GM18873 (cell line): ENCODE measurements at regions not wholly inside any gene's neighbourhood (a gene's known extent, or its start where the extent isn't known, plus 50 kb on each side); places are given as distances from the start of the nearest gene placed in this dataset.
A peak's percentile ranks its signal among the peaks of the same experiment; 100 is the strongest.

Experiments used
- ATAC-seq: cut with Tn5 transposase; IDR thresholded peaks from one replicate; pipeline ENCODE4 v1.9.1; 2021; ENCODE audit warnings: mild to moderate bottlenecking, moderate library complexity, moderate number of reproducible peaks; ENCODE audit not compliant: unreplicated experiment, low FRiP score

DNA sequence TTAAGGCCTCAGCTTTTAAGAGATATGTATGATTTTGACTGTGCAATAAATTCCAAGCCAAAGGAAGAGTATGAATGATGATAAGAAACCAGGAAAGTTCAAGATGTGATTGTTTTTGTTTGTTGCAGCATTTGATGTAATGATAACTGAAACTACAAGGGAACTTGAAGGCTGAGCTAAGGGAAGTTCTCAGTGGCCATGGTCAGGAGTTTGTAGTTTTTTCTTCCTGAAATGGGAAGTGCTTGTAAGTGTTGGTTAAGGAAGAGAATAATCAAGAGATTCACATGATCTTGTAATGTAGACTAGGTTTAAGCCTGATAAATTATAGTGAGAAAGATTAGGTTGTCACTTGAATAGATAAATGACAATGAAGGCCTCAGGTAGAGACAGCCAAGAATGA lies 53.4 kb downstream of the PTCHD4 start:
- no peak for ATAC-seq

DNA sequence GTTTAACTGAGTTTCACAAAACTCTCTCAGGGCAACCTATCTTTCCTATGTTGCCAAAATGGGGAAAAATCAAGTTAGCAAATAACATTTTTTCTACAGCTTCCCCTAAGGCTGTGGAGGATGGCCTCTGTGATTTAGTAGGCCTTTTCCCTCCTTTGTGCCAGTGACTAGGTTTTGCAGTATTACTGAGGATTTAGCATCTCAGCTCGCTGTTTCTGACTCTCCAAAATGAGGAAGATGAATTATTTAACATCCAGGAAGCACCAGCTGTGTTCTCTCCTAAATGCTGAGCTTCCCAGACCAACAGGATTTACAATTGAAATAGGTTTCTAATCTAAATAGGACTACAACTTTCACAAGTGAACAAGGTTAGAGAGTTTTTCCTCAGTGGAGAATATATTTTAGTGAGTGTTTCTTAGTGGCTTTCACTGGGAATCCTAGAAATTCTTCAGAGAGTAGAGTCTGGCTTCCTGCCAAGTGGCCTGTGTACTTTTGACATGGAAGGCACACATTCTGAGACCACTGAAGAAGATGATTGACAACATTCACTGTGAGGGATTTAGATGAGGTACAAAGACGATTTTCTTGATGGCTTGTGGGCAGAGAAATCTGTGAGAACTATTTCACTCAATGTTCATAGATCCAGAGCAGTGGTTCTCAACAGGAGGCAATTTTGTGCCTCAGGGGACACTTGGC lies 62.4 kb downstream of the PTCHD4 start:
- ATAC-seq = no peak

DNA sequence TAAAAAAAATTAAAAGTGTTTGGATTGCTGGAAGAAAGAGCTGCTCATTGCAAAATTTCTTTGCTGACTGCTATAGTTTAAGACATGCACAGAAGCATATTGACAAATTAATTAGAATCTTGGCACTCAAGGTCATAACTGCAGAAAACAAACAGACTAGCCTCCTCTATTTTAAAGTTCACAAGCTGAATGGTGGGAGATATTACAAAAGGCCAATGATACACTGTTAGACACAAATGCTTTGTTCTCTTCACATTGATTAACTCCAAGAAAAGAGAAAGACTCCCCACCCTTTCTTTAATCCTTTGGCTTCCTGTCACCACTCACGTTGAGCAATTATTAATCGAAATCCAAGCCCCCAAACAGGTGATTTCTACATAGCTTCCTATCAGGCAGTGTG lies 69.1 kb downstream of the PTCHD4 start:
- no peak for ATAC-seq

DNA sequence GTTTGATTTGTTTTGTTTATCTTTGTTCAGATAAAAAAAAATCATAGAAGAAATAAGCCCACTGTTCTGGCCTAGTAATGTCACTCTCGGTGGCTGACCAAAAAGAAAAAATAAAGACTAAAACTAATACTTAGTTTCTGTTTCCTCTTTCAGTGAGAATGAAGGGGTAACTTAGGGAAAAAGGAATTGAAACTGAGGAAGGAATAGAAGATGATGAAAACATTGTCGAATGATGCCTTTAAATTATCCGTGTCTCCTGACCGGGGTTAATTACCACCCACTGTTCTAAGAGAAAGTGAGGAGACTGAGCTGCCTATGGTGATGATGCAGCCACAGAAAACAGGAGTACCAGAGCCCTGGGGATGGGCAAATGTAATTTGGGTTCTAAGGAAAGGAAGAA lies 73.1 kb downstream of the PTCHD4 start:
- ATAC-seq = no peak

DNA sequence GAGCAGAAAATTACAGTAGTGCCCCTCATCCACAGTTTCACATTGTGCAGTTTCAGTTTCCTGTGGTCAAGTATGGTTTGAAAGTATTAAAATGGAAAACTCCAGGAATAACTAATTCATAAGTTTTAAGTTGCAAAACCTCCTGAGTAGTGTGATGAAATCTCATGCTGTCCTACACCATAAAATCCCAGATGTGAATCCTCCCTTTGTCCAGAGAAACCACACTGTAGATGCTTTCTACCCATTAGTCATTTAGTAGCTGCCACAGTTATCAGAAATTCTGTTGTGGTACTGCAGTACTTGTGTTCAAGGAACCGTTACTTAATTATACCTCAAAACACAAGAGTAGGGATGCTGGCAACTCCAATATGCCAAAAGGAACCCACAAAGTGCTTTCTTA lies 74.7 kb downstream of the PTCHD4 start:
- ATAC-seq = no peak

DNA sequence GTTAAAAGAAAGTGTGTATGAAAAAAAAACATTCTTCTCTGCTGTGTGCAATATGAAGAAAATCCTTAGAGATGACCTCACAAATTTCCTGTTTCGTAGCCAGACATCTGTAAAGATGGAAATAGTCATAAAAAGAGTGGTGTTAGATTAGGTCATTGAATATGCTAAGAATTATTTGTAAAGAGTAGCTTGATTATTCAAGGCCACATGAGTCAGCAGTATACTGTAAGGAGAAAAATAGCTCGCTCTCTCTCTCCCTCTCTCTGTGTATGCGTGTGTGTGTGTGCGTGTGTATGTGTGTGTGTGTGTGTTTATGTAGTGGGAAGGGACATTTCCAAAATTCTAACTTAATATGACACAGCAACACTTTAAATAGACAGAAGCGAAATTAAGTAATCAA lies 78.8 kb downstream of the PTCHD4 start:
- no peak for ATAC-seq

DNA sequence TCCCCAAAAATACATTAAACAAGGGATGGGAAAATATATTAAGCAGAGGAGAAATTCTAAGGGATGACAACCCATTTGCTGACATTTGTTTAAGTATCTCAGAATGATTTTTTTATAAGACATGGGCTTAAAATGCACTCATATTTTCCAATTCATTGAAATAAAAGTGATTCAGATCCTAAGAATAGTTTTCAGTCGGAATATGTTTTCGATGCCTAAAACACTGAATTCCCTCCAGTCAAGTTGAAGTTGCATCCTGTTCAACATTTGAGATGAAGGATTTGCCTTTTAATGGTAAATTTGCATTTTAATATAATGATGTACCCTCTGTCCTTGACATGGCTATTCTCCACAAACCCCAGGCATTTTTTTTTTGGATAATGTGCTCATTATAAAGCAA lies 79.3 kb downstream of the PTCHD4 start:
- ATAC-seq = no peak

DNA sequence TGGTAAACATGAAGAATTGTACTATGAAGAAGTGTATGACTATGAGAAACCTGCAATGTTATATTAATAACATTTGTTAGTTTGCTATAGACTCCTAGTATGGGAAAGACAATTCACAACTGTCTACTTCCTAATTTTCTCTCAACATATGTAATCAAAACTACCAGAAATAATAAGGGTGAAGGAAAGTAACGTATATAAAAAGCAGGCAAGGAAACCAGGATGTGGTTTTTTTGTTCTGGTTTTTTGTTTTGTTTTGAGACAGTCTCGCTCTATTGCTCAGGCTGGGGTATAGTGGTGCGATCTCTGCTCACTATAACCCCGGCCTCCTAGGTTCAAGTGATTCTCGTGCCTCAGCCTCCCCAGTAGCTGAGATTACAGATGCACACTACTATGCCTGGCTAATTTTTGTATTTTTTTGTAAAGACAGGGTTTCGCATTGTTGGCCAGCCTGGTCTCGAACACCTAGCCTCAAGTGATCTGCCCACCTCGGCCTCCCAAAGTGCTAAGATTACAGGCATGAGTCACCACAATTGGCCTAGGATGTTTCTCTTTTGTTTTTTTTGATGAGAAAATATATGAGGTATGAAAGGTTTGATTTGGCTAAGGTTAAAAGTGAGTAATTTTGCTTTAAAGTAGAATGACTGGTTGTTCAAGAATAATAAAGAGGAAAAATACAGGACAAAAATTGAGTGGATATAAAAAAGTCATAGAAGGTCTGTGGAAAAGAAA lies 83.1 kb downstream of the PTCHD4 start:
- no peak for ATAC-seq

DNA sequence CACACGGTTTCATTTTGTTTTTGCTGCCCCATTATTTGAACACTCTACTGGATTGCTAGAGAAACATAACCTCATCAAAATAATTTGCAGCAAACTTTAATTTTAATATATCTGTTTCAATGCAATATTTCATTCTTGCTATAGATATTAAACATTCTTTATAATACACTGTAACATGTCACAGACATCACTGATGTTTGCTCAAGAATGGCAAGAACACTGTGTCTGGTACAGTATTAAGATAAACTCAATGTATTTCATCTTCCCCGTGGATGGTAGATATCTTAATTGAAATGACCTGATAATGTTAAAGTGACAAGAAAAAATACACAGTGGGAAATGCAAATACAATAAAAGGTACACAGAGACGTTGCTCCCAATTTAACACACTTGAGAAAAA lies 86.0 kb downstream of the PTCHD4 start:
- no peak for ATAC-seq

DNA sequence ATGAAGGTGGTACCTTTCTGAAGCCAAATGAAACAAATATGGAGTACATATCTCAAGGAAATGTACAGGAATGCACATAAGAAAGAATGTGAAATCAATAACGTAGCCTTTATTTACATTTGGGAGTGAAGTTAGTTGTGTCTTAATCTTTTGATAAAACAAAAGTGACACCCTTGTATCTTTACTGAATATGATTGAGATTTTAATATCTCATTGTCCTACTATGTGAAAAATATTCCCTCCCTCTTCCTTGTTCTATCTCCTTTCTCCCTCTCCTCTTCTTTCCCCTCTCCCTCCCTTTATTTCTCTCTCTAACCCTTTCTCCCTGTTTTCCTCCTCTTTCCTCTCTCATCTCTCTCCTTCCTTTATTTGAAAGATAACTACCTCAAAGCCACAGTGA lies 89.1 kb downstream of the PTCHD4 start:
- ATAC-seq = no peak

DNA sequence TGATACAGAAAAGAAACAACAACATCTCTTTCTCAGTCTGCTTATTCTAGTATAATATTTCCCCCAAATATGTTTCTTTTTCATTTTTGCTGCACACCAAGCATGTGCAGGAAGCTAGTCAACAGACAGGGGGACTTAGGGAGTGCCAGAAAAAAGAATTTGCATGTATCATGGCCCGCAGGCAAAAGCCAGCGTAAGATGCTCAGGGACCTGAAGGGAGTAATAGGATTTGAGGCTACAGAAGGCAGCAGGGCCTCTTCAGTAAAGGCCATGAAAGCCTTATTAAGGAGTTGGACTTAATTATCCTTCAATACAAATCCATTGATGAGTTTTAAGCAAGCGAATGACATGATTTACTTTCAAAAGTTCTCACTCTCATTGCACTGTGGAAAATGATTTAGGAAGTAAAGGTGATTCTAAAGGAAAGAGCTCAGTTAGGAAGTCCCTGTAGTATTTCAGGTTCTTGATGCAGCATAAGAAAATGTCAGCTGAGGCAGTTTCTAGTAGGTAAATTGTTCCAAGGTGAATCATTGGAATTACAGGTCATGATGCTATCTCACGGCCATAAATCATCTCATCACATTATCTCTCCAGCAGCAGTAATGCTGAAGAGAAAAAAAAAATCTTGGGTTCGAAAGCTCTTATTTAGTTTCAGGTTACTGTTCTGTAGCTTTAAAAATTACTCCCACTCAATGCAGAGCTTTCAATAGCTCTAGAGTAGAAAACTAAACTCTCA lies 94.8 kb downstream of the PTCHD4 start:
- no peak for ATAC-seq

DNA sequence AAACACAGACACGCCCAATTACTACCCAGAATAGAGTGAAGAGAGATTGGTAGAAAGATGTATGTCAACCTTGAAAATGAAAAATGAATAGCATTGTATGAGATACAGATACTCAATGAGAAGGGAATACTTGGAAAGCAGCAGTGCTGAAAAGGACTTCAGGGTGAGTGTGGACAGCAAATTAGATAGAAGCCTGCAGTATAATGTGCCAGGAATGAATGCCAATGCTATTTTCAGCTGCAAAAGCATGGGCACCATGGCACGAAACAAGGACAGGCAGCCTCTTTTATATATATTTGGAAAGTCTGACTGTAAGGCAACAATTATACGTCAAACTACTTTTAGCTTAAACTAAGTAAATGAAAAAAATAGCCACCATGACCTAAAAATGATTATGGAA lies 118.2 kb downstream of the PTCHD4 start:
- ATAC-seq = no peak

DNA sequence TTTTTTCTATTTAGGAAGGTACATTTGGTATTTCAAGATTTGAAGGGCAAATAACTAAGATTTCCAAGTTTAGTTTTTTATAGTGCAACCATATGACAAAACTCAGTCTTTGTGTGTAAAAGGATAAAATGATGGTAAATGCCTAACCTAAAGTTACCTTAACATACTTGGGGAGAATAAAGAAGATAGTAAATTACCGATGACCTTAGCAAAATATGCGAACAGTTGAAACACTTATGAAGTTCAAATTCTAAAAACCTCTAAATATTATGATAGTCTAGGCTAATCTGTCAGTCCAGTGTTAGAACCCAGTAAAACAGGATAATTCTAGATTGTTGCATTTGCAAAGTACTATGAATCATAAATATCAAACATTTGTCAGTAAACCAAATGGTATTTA lies 127.5 kb downstream of the PTCHD4 start:
- ATAC-seq = no peak

DNA sequence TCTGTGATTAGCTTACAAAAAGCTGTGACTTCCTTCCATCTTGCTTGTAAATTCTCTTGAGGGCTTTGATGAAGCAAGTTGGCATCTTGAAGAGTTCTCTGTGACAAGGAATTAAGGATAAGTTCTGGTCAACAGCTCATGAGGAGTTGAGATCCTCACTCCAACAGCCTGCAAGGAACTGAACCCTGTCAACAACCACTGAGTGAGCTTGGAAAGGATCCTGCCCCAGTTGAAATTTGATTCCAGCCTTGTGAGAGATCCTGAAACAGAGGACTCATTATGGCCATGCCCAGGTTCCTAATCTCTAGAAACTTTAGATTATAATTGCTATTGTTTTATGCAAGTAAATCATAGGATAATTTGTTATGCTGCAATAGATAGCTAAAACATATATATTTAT lies 133.7 kb downstream of the PTCHD4 start:
- no peak for ATAC-seq

DNA sequence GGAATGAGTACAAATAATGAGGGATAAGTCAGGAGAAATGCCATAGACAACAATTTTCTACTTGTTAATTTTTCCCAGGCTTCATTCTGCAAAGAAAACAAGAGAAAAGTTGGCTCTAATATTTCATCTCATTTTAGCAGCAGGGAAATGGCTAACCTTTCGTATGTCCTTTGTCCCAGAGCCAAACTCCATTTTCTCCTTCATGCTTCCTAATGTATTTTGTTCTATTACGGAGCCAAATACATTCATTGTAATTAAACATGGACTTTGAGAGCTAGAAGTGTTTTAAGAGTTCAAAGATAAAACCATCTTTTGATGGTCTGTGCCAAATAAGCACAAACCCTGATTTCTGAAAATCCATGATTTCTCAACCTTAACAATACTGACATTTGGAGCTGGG lies 136.9 kb downstream of the PTCHD4 start:
- no peak for ATAC-seq

DNA sequence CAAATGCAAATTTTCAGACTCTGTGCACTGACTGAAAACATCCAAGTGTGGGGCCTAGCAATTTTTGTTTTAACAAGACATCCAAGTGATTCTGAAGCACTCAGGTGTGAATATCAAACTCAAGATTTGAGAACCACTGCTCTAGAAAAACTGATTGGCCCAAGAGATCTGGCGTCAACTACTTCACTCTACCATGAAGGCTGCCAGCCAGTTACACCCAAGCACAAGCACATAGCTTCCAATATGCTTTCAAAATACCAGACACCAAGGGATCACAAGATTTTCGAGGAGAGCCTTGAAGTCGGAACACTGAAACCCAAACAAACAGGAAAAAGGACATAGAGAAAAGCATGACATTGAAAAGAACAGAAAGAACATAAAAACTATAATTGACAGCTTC lies 140.2 kb downstream of the PTCHD4 start:
- ATAC-seq = no peak

DNA sequence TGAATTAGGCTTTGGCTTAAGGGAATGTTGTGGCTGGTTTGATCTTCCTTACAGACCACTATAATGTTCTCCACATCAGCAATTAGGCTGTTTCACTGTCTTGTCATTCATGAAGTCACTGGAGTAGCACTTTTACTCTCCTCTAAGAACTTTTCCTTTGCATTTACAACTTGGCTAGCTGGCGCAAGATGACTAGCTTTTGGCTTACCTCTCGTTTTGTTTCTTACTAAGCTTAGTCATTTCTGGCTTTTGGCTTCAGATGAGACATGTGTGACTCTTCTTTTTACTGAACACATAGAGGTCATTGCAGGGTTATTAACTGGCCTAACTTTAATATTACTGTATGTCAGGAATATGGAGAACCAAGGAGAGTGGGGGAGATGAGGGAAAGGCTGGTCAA lies 143.2 kb downstream of the PTCHD4 start:
- ATAC-seq = peak; percentile 65

DNA sequence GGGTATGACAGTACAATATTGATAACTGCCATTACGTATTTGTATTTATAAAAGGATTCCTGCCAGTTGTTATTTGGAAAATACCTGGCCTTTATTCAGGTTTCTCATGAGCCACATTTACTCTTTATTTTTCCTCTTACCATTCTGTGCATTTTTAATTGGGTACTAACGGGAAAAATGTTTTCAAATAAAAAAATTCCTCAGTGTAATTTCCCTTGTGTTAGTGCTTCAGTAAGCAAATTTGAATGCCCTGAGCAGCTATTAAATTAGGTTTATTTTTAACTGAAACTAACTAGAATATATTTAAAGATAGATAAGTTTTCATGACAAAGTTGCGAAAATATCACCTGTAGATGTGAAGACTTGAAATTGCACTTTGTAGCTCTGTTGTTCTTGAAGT lies 146.0 kb downstream of the PTCHD4 start:
- ATAC-seq = no peak

DNA sequence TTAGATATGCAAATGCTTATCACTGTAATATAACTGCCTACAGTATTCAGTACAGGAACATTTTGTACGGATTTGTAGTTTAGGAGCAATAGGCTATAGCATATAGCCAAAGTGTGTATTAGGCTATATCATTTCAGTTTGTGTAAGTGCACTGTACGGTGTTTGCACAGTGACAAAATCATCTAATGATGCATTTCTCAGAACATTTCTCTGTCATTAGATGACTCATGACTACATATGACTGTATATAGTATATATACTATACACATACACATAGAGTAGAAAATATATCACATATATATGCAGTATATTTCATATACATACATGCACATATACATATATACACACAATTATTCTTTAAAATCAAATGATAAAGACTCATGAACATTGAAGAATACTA lies 158.4 kb downstream of the PTCHD4 start:
- ATAC-seq = no peak

DNA sequence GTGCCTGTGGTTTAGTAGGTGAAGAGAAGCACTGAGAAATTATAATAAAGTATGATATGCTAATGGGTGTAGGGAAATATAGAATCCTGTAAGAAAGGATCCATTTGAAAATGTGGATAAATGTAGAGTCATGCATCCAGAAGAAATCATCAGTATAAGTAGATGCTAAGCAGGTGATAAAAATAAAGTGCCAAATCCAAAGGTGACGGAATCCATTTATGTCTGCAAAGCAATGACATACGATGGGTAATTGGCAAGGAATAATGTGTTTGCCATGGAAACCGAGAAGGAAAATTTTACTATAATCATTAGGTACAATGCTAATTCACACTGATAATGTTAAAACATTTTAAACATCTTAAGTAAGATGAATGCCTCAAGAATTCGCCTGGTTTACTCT lies 163.0 kb downstream of the OPN5 start:
- no peak for ATAC-seq

DNA sequence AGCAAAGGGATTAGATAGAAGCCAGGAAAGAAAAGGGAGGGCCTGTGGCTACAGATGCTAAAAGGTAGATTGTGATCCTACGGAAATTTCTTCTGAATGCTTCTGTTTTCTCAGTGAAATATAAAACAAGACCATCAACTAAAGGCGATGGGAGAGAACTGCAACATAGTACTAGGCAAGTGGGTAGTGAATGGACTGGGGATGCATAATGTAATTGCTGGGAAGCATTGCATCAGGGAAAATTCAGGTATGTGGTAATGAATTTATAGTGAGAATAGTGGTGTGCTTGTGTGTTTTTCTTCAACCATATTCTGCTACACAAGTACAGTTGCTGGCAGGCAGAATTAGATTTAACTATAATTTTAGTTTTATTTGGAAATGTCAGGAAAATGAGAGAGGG lies 156.6 kb downstream of the OPN5 start:
- ATAC-seq = no peak

DNA sequence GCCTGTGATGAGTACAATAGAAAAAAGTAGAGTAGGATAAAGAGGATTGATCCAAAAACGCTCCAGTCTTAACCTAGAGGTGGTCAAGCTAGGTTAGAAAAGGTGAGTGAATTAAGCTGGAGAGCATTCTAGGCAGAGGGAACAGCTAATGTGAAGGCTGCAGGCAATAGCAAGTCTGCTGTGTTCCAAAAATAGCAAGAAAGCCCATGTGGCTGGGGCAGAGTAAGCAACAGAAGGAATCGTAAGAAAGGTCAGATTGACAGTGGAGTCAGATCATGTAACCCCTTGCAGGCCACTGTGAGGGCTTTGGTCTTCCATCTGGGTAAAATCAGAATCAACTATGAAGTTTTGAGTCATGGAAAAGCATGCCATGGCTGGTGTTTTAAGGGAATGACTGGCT lies 155.0 kb downstream of the OPN5 start:
- no peak for ATAC-seq
